PC-9 (cell line): ENCODE measurements at regions not wholly inside any gene's neighbourhood (a gene's known extent, or its start where the extent isn't known, plus 50 kb on each side); places are given as distances from the start of the nearest gene placed in this dataset.

Experiments used
- EZH2 ChIP-seq: fragments of 200-600 bp; sonication (generic); IDR thresholded peaks from 2 replicates; pipeline ENCODE4 v1.8.0; 2017; ENCODE audit warnings: antibody characterized with exemption, low read depth
- TF ChIP-seq, protein P1 (sequence below): fragments of 200-600 bp; sonication (generic); conservative IDR thresholded peaks from 2 replicates; pipeline ENCODE4 v1.6.1; 2017; ENCODE audit warnings: mixed run types, antibody characterized with exemption, mild to moderate bottlenecking, moderate library complexity

DNA sequence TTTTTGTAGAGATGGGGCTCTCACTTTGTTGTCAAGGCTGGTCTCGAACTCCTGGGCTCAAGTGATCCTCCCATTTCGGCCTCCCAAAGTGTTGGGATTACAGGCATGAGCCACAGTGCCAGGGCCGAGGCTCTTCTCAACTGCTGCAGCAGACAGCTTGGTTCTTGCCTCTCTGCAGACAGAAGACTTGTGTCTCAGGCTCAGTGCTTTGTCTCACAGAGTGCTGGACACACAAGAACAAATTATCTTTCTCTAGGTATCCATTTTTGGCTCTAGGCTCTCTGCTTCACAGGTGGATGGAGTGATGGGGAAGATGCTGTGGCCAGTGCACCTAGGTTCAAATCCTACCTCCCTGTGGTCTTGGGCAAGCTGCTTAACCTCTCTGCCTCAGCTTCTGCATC lies 80.8 kb upstream of the RNU2-1 start:
- no peak for TF ChIP-seq EZH2
- TF ChIP-seq, protein P1, sequence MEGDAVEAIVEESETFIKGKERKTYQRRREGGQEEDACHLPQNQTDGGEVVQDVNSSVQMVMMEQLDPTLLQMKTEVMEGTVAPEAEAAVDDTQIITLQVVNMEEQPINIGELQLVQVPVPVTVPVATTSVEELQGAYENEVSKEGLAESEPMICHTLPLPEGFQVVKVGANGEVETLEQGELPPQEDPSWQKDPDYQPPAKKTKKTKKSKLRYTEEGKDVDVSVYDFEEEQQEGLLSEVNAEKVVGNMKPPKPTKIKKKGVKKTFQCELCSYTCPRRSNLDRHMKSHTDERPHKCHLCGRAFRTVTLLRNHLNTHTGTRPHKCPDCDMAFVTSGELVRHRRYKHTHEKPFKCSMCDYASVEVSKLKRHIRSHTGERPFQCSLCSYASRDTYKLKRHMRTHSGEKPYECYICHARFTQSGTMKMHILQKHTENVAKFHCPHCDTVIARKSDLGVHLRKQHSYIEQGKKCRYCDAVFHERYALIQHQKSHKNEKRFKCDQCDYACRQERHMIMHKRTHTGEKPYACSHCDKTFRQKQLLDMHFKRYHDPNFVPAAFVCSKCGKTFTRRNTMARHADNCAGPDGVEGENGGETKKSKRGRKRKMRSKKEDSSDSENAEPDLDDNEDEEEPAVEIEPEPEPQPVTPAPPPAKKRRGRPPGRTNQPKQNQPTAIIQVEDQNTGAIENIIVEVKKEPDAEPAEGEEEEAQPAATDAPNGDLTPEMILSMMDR = no peak
